IMR-90 (cell line): ENCODE measurements at regions not wholly inside any gene's neighbourhood (a gene's known extent, or its start where the extent isn't known, plus 50 kb on each side); places are given as distances from the start of the nearest gene placed in this dataset.

Experiments used
- ATAC-seq: fragments of 200-7000 bp; cut with Tn5 transposase; 2 replicates; pipeline ENCODE4 v1.9.1; 2020; ENCODE audit warnings: low read depth, mild to moderate bottlenecking, moderate library complexity
- BruUV-seq: library from RNA; stranded (reverse); fragments of 400-500 nt; replicated peaks from 2 replicates; lab custom pipeline; 2021; lab: Mats Ljungman, UMichigan
- CTCF ChIA-PET: fragments of 300-600 bp; formaldehyde crosslinking; extraction: SDS; loops from one replicate; lab custom pipeline; 2021; ENCODE audit warnings: antibody characterized with exemption; lab: Yijun Ruan, JAX
- POLR2A ChIA-PET: fragments of 300-600 bp; sonication (Branson Sonifier 250); formaldehyde crosslinking; loops from one replicate; lab custom pipeline; 2022; ENCODE audit warnings: antibody characterized with exemption; ENCODE audit not compliant: unreplicated experiment; lab: Charles Lee
- DNase-seq: peaks from one replicate; pipeline ENCODE4 v3.0.0; 2013
- H2AFZ ChIP-seq: replicated peaks from 2 replicates; pipeline ENCODE3; 2013; ENCODE audit warnings: low read length, mild to moderate bottlenecking; ENCODE audit not compliant: poor library complexity
- H2AK5ac ChIP-seq: 2 replicates; pipeline ENCODE4 v1.6.1; 2013; ENCODE audit warnings: low read depth, low read length, inconsistent platforms
- H2AK9ac ChIP-seq: replicated peaks from 2 replicates; pipeline ENCODE3; 2013; ENCODE audit warnings: mild to moderate bottlenecking, low read depth, low read length, moderate library complexity; ENCODE audit not compliant: poor library complexity
- H2BK120ac ChIP-seq: 2 replicates; pipeline ENCODE4 v1.6.1; 2013; ENCODE audit warnings: low read depth, low read length, inconsistent platforms
- H2BK15ac ChIP-seq: 3 replicates; pipeline ENCODE4 v1.6.1; 2013; ENCODE audit warnings: low read depth, low read length, inconsistent platforms
- H2BK20ac ChIP-seq: 2 replicates; pipeline ENCODE4 v1.6.1; 2013; ENCODE audit warnings: low read depth, mild to moderate bottlenecking, inconsistent platforms, low read length, moderate library complexity
- H2BK5ac ChIP-seq: 2 replicates; pipeline ENCODE4 v1.6.1; 2013; ENCODE audit warnings: mild to moderate bottlenecking, low read depth, low read length, inconsistent platforms; ENCODE audit not compliant: poor library complexity, severe bottlenecking
- H3K14ac ChIP-seq: replicated peaks from 2 replicates; pipeline ENCODE4 v1.6.1; 2013; ENCODE audit warnings: low read depth, low read length, inconsistent platforms
- H3K18ac ChIP-seq: 2 replicates; pipeline ENCODE4 v1.6.1; 2013; ENCODE audit warnings: low read depth, low read length, control low read depth
- H3K23ac ChIP-seq: 2 replicates; pipeline ENCODE4 v1.6.1; 2013; ENCODE audit warnings: low read depth, low read length, inconsistent platforms
- H3K27ac ChIP-seq: 2 replicates; pipeline ENCODE4 v1.5.1; 2013; ENCODE audit warnings: mild to moderate bottlenecking, control low read depth, low read length; ENCODE audit not compliant: insufficient read depth
- H3K27me3 ChIP-seq: 2 replicates; pipeline ENCODE4 v1.6.1; 2013; ENCODE audit warnings: low read length; ENCODE audit not compliant: control insufficient read depth, insufficient read depth
- H3K36me3 ChIP-seq: 2 replicates; pipeline ENCODE4 v1.6.1; 2013; ENCODE audit warnings: low read length, mixed read lengths; ENCODE audit not compliant: control insufficient read depth, insufficient read depth
- H3K4ac ChIP-seq: 2 replicates; pipeline ENCODE4 v1.6.1; 2013; ENCODE audit warnings: low read depth, low read length, inconsistent platforms
- H3K4me1 ChIP-seq: 2 replicates; pipeline ENCODE4 v1.6.1; 2013; ENCODE audit warnings: low read length, mixed read lengths; ENCODE audit not compliant: control insufficient read depth, insufficient read depth
- H3K4me2 ChIP-seq: 2 replicates; pipeline ENCODE4 v1.6.1; 2013; ENCODE audit warnings: low read depth, mild to moderate bottlenecking, control low read depth, low read length, moderate library complexity
- H3K4me3 ChIP-seq: 2 replicates; pipeline ENCODE4 v1.5.1; 2013; ENCODE audit warnings: low read depth, mild to moderate bottlenecking, control low read depth, low read length, moderate library complexity; ENCODE audit not compliant: insufficient read depth
- H3K56ac ChIP-seq: 2 replicates; pipeline ENCODE4 v1.6.1; 2013; ENCODE audit warnings: low read length, inconsistent platforms; ENCODE audit not compliant: insufficient read depth; ENCODE audit errors: extremely low read depth
- H3K79me1 ChIP-seq, 2 experiments: 2 replicates each; pipeline ENCODE4 v1.6.1; 2013; ENCODE audit warnings: low read length in 2 of 2, inconsistent platforms in 1 of 2, low read depth in 1 of 2
- H3K9ac ChIP-seq: 2 replicates; pipeline ENCODE4 v1.6.1; 2013; ENCODE audit warnings: low read depth, low read length, control low read depth
- H3K9me1 ChIP-seq: 2 replicates; pipeline ENCODE4 v1.6.1; 2013; ENCODE audit warnings: low read length, inconsistent platforms; ENCODE audit not compliant: insufficient read depth
- H3K9me3 ChIP-seq: 2 replicates; pipeline ENCODE4 v1.6.1; 2013; ENCODE audit warnings: low read length; ENCODE audit not compliant: control insufficient read depth, insufficient read depth
- H4K20me1 ChIP-seq: 2 replicates; pipeline ENCODE4 v1.6.1; 2013; ENCODE audit warnings: low read length, inconsistent platforms; ENCODE audit not compliant: insufficient read depth
- H4K5ac ChIP-seq: 2 replicates; pipeline ENCODE4 v1.6.1; 2013; ENCODE audit warnings: mild to moderate bottlenecking, low read depth, low read length, control low read depth
- H4K8ac ChIP-seq, 2 experiments: 2 replicates each; pipeline ENCODE4 v1.6.1; 2013; ENCODE audit warnings: low read depth in 2 of 2, low read length in 2 of 2, control low read depth in 1 of 2, inconsistent platforms in 1 of 2
- H4K91ac ChIP-seq: 2 replicates; pipeline ENCODE4 v1.6.1; 2013; ENCODE audit warnings: low read depth, low read length, inconsistent platforms; ENCODE audit not compliant: insufficient read depth
- CTCF ChIP-seq: conservative IDR thresholded peaks from 2 replicates; pipeline ENCODE4 v1.5.1; 2012; ENCODE audit warnings: mild to moderate bottlenecking, low read depth, low read length, improper control_type of control experiment
- USF2 ChIP-seq: fragments of 150-350 bp; IDR thresholded peaks from 2 replicates; pipeline ENCODE4 v1.6.1; 2017; ENCODE audit warnings: mild to moderate bottlenecking, antibody characterized with exemption, low read length, low read depth
- WGBS, 2 experiments: methylation state at CpG; one replicate each; pipeline versions ENCODE4 v1.1.5 to v1.1.7; 2013; ENCODE audit warnings: missing lambda C conversion rate in 2 of 2; ENCODE audit not compliant: insufficient read length in 1 of 2; ENCODE audit errors: extremely low coverage in 2 of 2; 5-methylcytosine and 5-hydroxymethylcytosine counted together
- dilution Hi-C: fragments of 300-500 bp; cut with HindIII; formaldehyde crosslinking; loops from one replicate; pipeline ENCODE4 v1.14.3; 2018; ENCODE audit warnings: low sequenced_read_pairs; ENCODE audit not compliant: unreplicated experiment
- in situ Hi-C: fragments of 300-500 bp; cut with MboI; formaldehyde crosslinking; loops from 3 replicates; pipeline ENCODE4 v1.14.3; 2019; ENCODE audit warnings: low sequenced_read_pairs, inconsistent platforms, mixed read lengths
- intact Hi-C: fragments of 100-400 bp; cut with micrococcal nuclease; formaldehyde crosslinking; loops from 2 replicates; pipeline ENCODE4 v1.10.0; 2022

GRCh38 chr1:188022661-188023060 lies 1193.9 kb downstream of the PLA2G4A start:
- H4K20me1 ChIP-seq: no peaks in the 10 kb centered on the region
- H2BK5ac ChIP-seq: peak overlapping the region; percentile 95
- no peaks in the 10 kb centered on the region for H3K9me1 ChIP-seq
- no peaks in the 10 kb centered on the region for H3K79me1 ChIP-seq
- DNase-seq: peak; percentile 52
- BruUV-seq: no TSS peak
- H3K4me3 ChIP-seq: no peak overlapping the region
- H3K23ac ChIP-seq: no peak overlapping the region
- no peak overlapping the region for H3K4ac ChIP-seq
- no peak overlapping the region for H3K4me2 ChIP-seq
- H2AFZ ChIP-seq: no peak overlapping the region
- CTCF ChIA-PET: no interaction called here
- H3K27ac ChIP-seq: no peak overlapping the region
- H4K91ac ChIP-seq: no peak overlapping the region
- no peak overlapping the region for H3K56ac ChIP-seq
- H2BK20ac ChIP-seq: no peak overlapping the region; the same call in 1 of the 2 replicates
- intact Hi-C loops: no loop called here
- no peak overlapping the region; the same call in 1 of the 2 replicates for H2AK5ac ChIP-seq
- no peak overlapping the region for H3K14ac ChIP-seq
- peaks cover 4% of the 10 kb centered on the region; the same call in 1 of the 2 replicates for H3K4me1 ChIP-seq
- peak overlapping the region; percentile 32; the same call in 1 of the 2 replicates for H2BK120ac ChIP-seq
- no peak overlapping the region for H4K5ac ChIP-seq
- no peak for TF ChIP-seq USF2
- no peak for TF ChIP-seq CTCF
- H3K9ac ChIP-seq: no peak overlapping the region
- dilution Hi-C loops: no loop called here
- no peak overlapping the region for H2AK9ac ChIP-seq
- ATAC-seq: no peak
- no peaks in the 10 kb centered on the region for H3K27me3 ChIP-seq
- WGBS, 2 experiments: 100% methylated on average over 1 of the region's 2 CpGs; no CpG with 5 or more reads in 1 of the 2 experiments
- H2BK15ac ChIP-seq: no peak overlapping the region
- in situ Hi-C loops: no loop called here
- H3K36me3 ChIP-seq: no peaks in the 10 kb centered on the region
- POLR2A ChIA-PET: no interaction called here
- H3K9me3 ChIP-seq: no peaks in the 10 kb centered on the region
- peak overlapping the region; percentile 39; the same call in 1 of the 2 replicates for H3K18ac ChIP-seq
- peak overlapping the region in 1 of 2 experiments; percentile 51; a peak in 1 of 4 replicates for H4K8ac ChIP-seq
